ENCODE measurements at regions not wholly inside any gene's neighbourhood (a gene's known extent, or its start where the extent isn't known, plus 50 kb on each side); places are given as distances from the start of the nearest gene placed in this dataset.

DNA sequence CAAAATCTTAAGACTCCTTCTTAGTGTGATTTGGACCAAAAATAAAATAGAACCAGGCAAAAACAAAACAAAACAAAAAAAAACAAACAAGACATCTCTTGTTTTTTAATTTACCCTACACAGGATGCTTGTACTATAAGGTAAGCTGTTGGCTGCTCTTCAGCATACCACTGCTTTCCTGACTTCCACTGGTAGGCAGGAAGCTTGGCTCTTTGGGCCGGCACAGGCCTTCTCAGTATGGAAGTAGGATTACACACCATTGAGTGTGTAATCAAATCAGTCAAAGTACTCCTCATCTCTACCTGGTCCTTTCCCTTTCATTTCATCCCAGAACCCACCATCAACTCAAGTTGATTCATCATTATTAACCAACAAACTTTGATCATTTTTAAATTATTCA, 61.9 kb upstream of the RGS1 start:
- no peak for TF ChIP-seq POLR2A (IDR thresholded peaks at IDR 0.05)
- TF ChIP-seq EP300 (IDR thresholded peaks at IDR 0.05): no peak
- TF ChIP-seq, protein P1, sequence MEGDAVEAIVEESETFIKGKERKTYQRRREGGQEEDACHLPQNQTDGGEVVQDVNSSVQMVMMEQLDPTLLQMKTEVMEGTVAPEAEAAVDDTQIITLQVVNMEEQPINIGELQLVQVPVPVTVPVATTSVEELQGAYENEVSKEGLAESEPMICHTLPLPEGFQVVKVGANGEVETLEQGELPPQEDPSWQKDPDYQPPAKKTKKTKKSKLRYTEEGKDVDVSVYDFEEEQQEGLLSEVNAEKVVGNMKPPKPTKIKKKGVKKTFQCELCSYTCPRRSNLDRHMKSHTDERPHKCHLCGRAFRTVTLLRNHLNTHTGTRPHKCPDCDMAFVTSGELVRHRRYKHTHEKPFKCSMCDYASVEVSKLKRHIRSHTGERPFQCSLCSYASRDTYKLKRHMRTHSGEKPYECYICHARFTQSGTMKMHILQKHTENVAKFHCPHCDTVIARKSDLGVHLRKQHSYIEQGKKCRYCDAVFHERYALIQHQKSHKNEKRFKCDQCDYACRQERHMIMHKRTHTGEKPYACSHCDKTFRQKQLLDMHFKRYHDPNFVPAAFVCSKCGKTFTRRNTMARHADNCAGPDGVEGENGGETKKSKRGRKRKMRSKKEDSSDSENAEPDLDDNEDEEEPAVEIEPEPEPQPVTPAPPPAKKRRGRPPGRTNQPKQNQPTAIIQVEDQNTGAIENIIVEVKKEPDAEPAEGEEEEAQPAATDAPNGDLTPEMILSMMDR (IDR thresholded peaks at IDR 0.05): no peak
- no peak for TF ChIP-seq POLR2AphosphoS5 (IDR thresholded peaks at IDR 0.05)
